Activated T-cell treated with anti-CD3 and anti-CD28 coated beads, Interleukin-2, amount 50 U/mL, for 24 hours (primary cell): ENCODE measurements at regions not wholly inside any gene's neighbourhood (a gene's known extent, or its start where the extent isn't known, plus 50 kb on each side); places are given as distances from the start of the nearest gene placed in this dataset.
"Not testable (repeated sequence)": the region's sequence is repeated elsewhere in the genome, so short reads cannot be mapped to it uniquely, and the experiment has no call there.

ENCODE experiments used
- DNase-seq: peaks from one replicate; pipeline ENCODE4 v3.0.0-alpha.2; 2020
- H3K27ac Mint-ChIP-seq: 2 replicates; pipeline ENCODE4 v1.8.0; 2020; ENCODE audit warnings: mild to moderate bottlenecking, mixed read lengths
- H3K27me3 Mint-ChIP-seq: 2 replicates; pipeline ENCODE4 v1.8.0; 2020; ENCODE audit warnings: mixed read lengths
- H3K36me3 Mint-ChIP-seq: 2 replicates; pipeline ENCODE4 v1.8.0; 2020; ENCODE audit warnings: low read depth, mixed read lengths
- H3K4me1 Mint-ChIP-seq: 2 replicates; pipeline ENCODE4 v1.8.0; 2020; ENCODE audit warnings: low read depth, mixed read lengths
- H3K4me3 Mint-ChIP-seq: 2 replicates; pipeline ENCODE4 v1.8.0; 2020; ENCODE audit warnings: mild to moderate bottlenecking, moderate library complexity, mixed read lengths
- H3K9me3 Mint-ChIP-seq: 2 replicates; pipeline ENCODE4 v1.8.0; 2020; ENCODE audit warnings: mixed read lengths

GRCh38 chr5:39928709-39929108, 503.9 kb upstream of the DAB2 start:
- H3K9me3 Mint-ChIP-seq, result no peaks in the 10 kb centered on the region
- no peak for DNase-seq
- H3K36me3 Mint-ChIP-seq, result no peaks in the 10 kb centered on the region
- peaks cover 37% of the 10 kb centered on the region for H3K27me3 Mint-ChIP-seq
- H3K4me1 Mint-ChIP-seq, result peaks cover 2% of the 10 kb centered on the region
- no peak overlapping the region for H3K27ac Mint-ChIP-seq
- H3K4me3 Mint-ChIP-seq, result no peak overlapping the region

DNA sequence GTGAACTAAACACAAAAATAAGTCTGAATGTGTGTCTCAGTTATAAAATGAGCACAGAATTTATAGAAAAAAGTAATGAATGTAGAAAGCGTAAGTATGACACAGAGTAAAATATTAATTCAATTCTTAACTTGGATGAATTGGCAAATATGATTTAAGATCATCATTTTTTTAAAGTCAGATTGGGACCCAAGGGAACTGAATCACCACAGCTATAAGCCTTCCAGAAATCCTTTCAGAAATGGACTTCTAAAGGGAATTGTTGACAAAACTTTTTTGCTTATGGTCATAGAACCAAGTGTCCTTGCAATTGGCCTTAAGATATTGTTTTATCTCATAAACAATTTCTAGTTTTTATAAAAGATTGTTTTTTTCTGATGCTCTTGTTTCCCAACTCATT, 495.1 kb upstream of the DAB2 start:
- Mint-ChIP-seq H3K27me3 (peaks cover 3% of the 10 kb centered on the region), H3K9me3 (no peaks in the 10 kb centered on the region), H3K4me3 (no peak overlapping the region), H3K4me1 (no peaks in the 10 kb centered on the region), H3K36me3 (no peaks in the 10 kb centered on the region), H3K27ac (no peak overlapping the region)
- no peak for DNase-seq

DNA sequence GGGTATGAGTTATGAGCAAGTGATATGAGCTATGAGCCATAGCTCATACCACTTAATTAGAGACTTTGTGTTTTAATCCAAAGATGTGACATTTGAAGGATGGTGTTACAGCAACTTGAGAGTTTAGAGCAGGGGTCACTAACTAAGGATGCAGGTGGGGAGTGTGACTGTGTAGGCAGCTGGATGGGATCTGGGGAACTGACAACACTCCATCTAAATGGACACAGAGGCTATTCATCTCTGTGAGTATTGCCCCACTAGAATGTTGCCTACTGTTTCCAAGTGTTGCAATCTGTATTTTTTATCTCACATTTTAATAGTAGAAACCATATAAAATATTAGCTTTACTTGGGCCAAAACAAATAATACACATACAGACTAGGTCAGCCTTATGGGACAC, 488.1 kb upstream of the DAB2 start:
- Mint-ChIP-seq H3K27me3 (peaks cover 30% of the 10 kb centered on the region), H3K4me1 (no peaks in the 10 kb centered on the region), H3K4me3 (no peak overlapping the region), H3K9me3 (peaks cover 3% of the 10 kb centered on the region), H3K36me3 (no peaks in the 10 kb centered on the region), H3K27ac (no peak overlapping the region)
- DNase-seq, result no peak

- peaks cover 51% of the 10 kb centered on the region for H3K27me3 Mint-ChIP-seq
- not testable (repeated sequence) for DNase-seq, H3K27ac Mint-ChIP-seq, H3K36me3 Mint-ChIP-seq, H3K4me1 Mint-ChIP-seq, H3K9me3 Mint-ChIP-seq, H3K4me3 Mint-ChIP-seq
Measured at GRCh38 chr5:39907267-39907951, 482.6 kb upstream of the DAB2 start.

DNA sequence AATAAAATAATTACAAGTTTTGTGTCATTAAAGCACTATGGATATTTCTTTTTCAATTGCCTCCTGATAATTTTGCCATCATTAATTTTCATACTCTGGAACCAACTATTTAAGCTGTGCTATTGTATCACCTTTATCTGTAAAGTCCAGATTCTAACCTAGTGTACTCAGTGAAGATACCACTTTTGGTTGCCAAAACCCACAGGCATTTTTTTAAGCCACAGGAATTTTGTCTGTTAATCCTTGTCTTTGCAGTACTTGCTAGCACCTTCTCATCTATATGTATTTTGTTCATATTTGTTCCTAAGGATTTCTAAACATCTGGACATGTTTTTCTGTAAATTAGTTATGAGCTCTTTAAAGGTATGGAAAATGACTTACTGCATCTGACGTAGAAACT, 481.4 kb upstream of the DAB2 start:
- H3K9me3 Mint-ChIP-seq, result peaks cover 3% of the 10 kb centered on the region
- DNase-seq, result no peak
- no peak overlapping the region for H3K4me3 Mint-ChIP-seq
- H3K4me1 Mint-ChIP-seq, result no peaks in the 10 kb centered on the region
- no peaks in the 10 kb centered on the region for H3K36me3 Mint-ChIP-seq
- H3K27me3 Mint-ChIP-seq, result peaks cover 50% of the 10 kb centered on the region
- no peak overlapping the region for H3K27ac Mint-ChIP-seq

GRCh38 chr5:39905356-39905755, 480.6 kb upstream of the DAB2 start:
- peaks cover 45% of the 10 kb centered on the region for H3K27me3 Mint-ChIP-seq
- no peaks in the 10 kb centered on the region for H3K36me3 Mint-ChIP-seq
- no peak for DNase-seq
- no peak overlapping the region for H3K27ac Mint-ChIP-seq
- no peaks in the 10 kb centered on the region for H3K4me1 Mint-ChIP-seq
- peaks cover 3% of the 10 kb centered on the region for H3K9me3 Mint-ChIP-seq
- no peak overlapping the region for H3K4me3 Mint-ChIP-seq

- peaks cover 34% of the 10 kb centered on the region for H3K27me3 Mint-ChIP-seq
- no peaks in the 10 kb centered on the region for H3K36me3 Mint-ChIP-seq
- H3K9me3 Mint-ChIP-seq, result no peaks in the 10 kb centered on the region
- H3K4me3 Mint-ChIP-seq, result no peak overlapping the region
- H3K4me1 Mint-ChIP-seq, result no peaks in the 10 kb centered on the region
- DNase-seq, result no peak
- H3K27ac Mint-ChIP-seq, result no peak overlapping the region
Measured at GRCh38 chr5:39902626-39903025, 477.8 kb upstream of the DAB2 start.

DNA sequence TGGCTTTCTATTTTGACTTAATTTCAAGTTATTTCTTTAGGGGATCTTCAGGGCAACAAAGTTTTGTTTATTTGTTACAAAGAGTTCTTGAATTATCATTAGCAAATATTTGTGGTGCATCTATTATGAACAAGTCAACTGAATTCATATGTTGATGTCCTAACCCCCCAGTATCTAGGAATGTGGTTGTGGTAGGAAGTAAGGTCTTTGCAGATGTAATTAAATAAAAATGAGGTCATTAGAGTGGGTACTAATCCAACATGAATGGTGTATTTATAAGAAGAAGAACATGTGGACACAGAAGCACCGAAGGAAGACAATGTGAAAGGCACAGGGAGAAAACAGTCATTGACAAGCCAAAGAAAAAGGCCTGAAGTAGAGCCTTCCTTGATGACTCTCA, 474.0 kb upstream of the DAB2 start:
- no peaks in the 10 kb centered on the region for H3K36me3 Mint-ChIP-seq
- H3K4me3 Mint-ChIP-seq, result no peak overlapping the region
- H3K4me1 Mint-ChIP-seq, result no peaks in the 10 kb centered on the region
- DNase-seq, result no peak
- H3K9me3 Mint-ChIP-seq, result no peaks in the 10 kb centered on the region
- H3K27me3 Mint-ChIP-seq, result peaks cover 26% of the 10 kb centered on the region
- H3K27ac Mint-ChIP-seq, result no peak overlapping the region

GRCh38 chr5:39896706-39897105, 471.9 kb upstream of the DAB2 start:
- no peaks in the 10 kb centered on the region for H3K36me3 Mint-ChIP-seq
- H3K27ac Mint-ChIP-seq, result no peak overlapping the region
- H3K9me3 Mint-ChIP-seq, result no peaks in the 10 kb centered on the region
- peaks cover 15% of the 10 kb centered on the region for H3K27me3 Mint-ChIP-seq
- no peak overlapping the region for H3K4me3 Mint-ChIP-seq
- no peak for DNase-seq
- no peaks in the 10 kb centered on the region for H3K4me1 Mint-ChIP-seq

DNA sequence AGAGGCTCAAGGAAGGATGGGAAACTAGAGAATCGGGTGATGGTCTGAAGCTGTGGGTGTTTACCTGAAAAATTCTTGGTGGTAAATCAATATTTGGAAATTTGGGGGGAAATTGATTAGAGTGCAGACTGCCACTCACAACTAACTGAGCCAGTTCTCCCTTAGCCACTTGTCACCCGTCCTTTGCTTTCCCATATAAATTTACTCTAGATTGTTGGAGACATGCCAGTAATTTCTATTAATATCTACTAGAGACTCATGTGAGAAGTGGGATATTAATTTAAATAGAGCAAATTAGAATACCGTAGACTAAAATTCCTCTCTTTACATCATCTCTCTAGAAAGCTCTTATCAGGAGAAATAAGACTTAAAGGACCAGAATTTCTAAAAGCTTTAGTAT, 471.3 kb upstream of the DAB2 start:
- Mint-ChIP-seq H3K4me1 (no peaks in the 10 kb centered on the region), H3K9me3 (no peaks in the 10 kb centered on the region), H3K4me3 (no peak overlapping the region), H3K36me3 (no peaks in the 10 kb centered on the region), H3K27me3 (peaks cover 16% of the 10 kb centered on the region), H3K27ac (no peak overlapping the region)
- no peak for DNase-seq

DNA sequence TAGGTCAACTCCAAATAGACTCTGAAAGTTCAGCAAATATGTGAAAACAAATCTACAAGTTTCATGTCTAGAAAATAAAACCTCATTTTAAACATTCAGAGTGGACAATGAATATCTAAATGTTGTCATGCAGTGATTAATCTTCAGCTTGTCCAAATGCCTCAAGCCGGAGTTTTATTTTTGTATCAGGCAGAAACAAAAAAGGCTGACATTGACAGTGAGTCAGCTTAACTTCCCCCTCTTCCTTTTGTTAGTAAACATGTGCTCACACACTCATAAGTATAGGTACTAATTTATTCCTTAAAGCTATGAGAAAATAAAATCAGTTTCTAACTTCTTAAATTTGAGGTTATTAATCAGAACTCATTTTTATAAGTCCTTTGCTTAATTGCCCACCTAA, 467.9 kb upstream of the DAB2 start:
- Mint-ChIP-seq H3K27ac (no peak overlapping the region), H3K4me3 (no peak overlapping the region), H3K4me1 (no peaks in the 10 kb centered on the region), H3K27me3 (peaks cover 17% of the 10 kb centered on the region), H3K36me3 (no peaks in the 10 kb centered on the region), H3K9me3 (no peaks in the 10 kb centered on the region)
- no peak for DNase-seq

DNA sequence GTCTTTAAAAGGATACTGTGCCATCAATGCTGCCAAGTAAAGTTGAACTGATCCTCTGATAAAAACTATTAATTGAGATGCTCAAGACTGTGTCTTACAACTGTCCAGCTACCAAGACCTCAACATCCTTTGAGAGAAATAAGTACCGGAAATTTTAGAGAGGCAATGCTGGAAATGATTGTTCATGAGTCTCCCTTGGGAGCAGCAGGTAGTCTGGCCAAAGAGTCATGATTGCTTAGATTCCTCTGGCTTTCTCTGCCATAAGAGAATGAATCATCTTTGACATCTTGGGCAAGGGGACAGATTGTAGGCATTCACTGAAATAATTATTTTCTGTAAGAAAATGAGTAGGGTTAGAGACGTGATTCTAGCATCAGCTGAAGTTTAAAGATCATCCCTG, 466.6 kb upstream of the DAB2 start:
- Mint-ChIP-seq H3K36me3 (no peaks in the 10 kb centered on the region), H3K27ac (no peak overlapping the region), H3K27me3 (peaks cover 25% of the 10 kb centered on the region), H3K9me3 (peaks cover 4% of the 10 kb centered on the region), H3K4me1 (no peaks in the 10 kb centered on the region), H3K4me3 (no peak overlapping the region)
- DNase-seq, result no peak

- no peaks in the 10 kb centered on the region for H3K9me3 Mint-ChIP-seq
- no peak for DNase-seq
Measured at GRCh38 chr5:39880985-39881384, 456.2 kb upstream of the DAB2 start.

DNA sequence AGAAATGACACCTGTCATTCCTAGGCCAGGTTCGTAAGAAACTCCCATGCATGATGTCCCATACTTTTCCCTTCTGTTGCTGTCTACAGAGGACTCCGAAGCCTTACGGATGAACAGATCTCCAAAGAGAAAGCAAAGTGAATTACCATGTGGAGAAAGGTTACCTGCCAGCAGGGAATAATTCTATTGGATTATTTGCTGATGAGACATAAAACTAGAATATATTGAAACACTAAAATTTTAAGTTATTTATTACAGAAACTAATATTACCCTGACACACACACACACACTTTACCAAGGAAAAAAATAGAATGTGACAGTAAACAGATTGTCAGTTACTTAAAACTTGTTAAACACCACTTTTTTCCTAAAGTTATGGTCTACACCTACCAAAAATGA, 452.7 kb upstream of the DAB2 start:
- H3K27me3 Mint-ChIP-seq, result peaks cover 28% of the 10 kb centered on the region
- H3K36me3 Mint-ChIP-seq, result no peaks in the 10 kb centered on the region
- no peak overlapping the region for H3K27ac Mint-ChIP-seq
- H3K4me3 Mint-ChIP-seq, result no peak overlapping the region
- no peaks in the 10 kb centered on the region for H3K9me3 Mint-ChIP-seq
- no peak for DNase-seq
- H3K4me1 Mint-ChIP-seq, result no peaks in the 10 kb centered on the region

More at GRCh38 chr5:39880985-39881384, 456.2 kb upstream of the DAB2 start:
- H3K27ac Mint-ChIP-seq, result no peak overlapping the region
- no peaks in the 10 kb centered on the region for H3K36me3 Mint-ChIP-seq
- no peak overlapping the region for H3K4me3 Mint-ChIP-seq
- no peaks in the 10 kb centered on the region for H3K4me1 Mint-ChIP-seq
- peaks cover 37% of the 10 kb centered on the region for H3K27me3 Mint-ChIP-seq

DNA sequence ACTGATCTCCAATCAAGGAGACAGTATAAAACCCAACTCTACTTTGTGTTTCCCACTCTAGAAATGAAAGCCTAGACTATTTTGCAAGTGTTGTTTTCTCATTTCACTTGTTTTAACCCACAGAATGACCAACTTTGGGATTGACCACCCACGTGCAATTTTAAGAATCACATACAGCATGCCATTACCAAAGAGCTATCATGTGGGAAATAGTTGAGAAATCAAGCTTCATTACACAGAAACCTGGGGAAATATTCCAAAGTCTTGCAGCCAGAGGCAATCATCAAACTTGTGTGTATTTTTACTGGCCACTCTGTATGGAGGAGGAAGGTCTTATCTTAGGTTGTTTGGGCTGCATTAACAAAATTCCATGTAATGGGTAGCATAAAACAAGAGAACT, 451.4 kb upstream of the DAB2 start:
- peaks cover 28% of the 10 kb centered on the region for H3K27me3 Mint-ChIP-seq

DNA sequence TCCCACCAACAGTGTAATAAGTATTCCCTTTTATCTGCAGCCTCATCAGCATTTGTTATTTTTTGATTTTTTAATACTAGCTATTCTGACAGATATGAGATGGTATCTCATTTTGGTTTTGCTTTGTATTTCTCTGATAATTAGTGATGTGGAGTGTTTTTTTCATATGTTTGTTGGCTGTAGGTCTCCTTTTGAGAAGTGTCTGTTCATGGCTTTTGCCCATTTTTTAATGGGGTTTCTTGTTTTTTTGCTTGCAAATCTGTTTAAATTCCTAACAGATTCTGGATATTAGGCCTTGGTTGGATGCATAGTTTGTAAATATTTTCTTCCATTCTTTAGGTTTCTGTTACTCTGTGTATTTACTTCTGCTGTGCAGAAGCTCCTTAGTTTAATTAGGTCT, 445.4 kb upstream of the DAB2 start:
- H3K27me3 Mint-ChIP-seq, result peaks cover 17% of the 10 kb centered on the region
- no peaks in the 10 kb centered on the region for H3K4me1 Mint-ChIP-seq
- peaks cover 7% of the 10 kb centered on the region for H3K9me3 Mint-ChIP-seq
- H3K4me3 Mint-ChIP-seq, result no peak overlapping the region
- no peak for DNase-seq
- H3K36me3 Mint-ChIP-seq, result no peaks in the 10 kb centered on the region
- no peak overlapping the region for H3K27ac Mint-ChIP-seq

More for the DNA sequence above, 451.4 kb upstream of the DAB2 start:
- DNase-seq, result no peak
- Mint-ChIP-seq H3K9me3 (no peaks in the 10 kb centered on the region), H3K4me1 (no peaks in the 10 kb centered on the region), H3K27ac (no peak overlapping the region), H3K36me3 (no peaks in the 10 kb centered on the region), H3K4me3 (no peak overlapping the region)
